GM18507 (cell line): ENCODE measurements at regions not wholly inside any gene's neighbourhood (a gene's known extent, or its start where the extent isn't known, plus 50 kb on each side); places are given as distances from the start of the nearest gene placed in this dataset.
"Not testable (repeated sequence)": the region's sequence is repeated elsewhere in the genome, so short reads cannot be mapped to it uniquely, and the experiment has no call there.

Source experiments
- DNase-seq: peaks from one replicate; pipeline ENCODE4 v3.0.0; 2011; ENCODE audit warnings: low read depth; ENCODE audit not compliant: insufficient read length; ENCODE audit errors: extremely low spot score
- FAIRE-seq: peaks from 2 replicates; lab custom pipeline; 2011; peaks lifted over from hg19 to GRCh38; lab: Jason Lieb, UNC

DNA sequence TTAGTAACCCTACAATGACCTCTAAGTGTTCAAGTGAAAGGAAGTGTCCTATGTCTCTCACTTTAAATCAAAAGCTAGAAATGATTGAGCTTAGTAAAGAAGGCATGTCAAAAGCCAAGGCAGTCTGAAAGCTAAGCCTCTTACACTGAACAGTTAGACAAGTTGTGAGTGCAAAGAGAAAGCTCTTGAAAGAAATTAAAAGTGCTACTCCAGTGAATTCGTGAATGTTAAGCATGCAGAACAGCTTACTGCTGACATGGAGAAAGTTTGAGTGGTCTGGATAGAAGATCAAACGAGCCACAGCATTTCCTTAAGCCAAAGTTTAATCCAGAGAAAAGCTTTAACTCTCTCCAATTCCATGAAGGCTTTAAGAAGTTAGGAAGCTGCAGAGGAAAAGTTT, 373.7 kb downstream of the NR4A2 start:
- DNase-seq (no peak), FAIRE-seq (no peak)

DNA sequence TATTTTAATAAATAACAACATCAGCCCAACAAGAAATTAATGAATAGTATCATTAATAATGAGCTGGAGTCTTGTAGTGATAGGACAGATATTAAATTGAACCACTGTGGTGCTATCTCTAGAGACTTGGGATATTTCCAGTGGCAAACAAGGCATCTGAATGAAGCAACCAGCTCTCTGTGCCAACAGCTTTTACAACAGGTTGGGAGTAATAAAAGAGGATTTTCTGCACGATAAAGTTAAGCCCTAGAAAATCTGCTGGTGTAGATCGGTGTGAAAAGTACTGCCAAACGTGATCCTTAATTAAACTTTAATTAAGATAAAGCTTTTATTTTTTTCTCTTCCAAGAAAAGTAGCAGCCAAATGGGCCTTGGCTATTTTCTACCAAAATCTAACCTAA, 385.5 kb downstream of the NR4A2 start:
- FAIRE-seq (no peak), DNase-seq (no peak)

- no peak for FAIRE-seq
- DNase-seq: no peak
These were observed 388.3 kb downstream of the NR4A2 start for GRCh38 chr2:155944218-155944617.

DNA sequence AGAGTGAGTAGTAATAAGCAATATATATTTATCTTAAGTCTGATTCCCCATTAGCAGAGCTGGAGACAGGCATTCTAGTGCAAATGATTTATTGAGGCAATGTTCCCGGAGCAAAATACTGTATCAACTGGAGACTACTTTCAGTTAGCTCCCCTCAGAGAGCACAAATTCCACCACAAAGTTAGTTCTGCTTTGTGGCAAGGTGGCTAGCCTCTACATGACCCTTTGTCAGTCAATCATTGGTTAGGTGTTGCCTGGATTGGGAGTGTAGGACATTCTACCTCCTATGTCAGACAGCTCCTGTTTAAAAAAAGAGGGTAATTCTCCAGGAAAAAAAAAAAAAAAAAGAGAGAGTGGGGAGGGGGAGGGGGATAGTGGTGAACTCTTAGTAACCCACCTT, 402.2 kb downstream of the NR4A2 start:
- FAIRE-seq (no peak), DNase-seq (no peak)

DNA sequence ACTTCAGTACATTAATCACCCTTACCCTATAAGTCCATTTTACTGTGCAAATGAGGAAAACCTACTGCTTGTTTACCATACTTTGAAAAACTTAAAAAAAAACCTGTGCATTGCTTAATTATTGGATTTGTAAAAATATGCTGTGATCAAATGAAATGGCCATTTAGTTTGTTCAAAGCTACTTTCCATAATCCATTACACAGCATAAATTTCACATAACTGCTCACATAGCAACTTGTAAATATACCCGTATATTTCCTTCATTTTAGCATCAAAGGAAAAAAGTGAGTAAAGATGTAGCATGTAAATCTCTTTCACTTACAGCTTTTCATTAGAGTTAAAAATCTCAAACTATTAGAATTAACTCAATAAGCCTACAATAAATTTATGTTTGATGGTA, 415.1 kb downstream of the NR4A2 start:
- DNase-seq (no peak), FAIRE-seq (no peak)

DNA sequence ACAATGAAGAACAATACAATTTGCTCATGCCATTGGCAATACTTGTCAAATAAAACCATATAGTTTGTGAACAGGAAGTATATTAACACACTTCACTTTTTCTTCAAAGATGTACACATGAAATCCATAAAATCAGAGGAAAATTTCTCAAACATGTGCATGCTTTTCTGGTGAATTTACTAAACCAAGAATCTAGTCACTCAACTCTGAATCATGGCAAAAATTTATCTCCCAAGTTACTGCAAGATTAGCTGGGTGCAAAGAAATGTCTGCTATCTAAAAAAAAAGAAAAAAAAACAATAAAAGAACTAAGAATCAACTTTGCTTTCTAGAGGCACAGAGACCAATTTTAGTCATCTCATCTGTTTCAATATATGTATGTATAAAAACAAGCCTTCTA, 419.2 kb downstream of the NR4A2 start:
- no peak for DNase-seq
- no peak for FAIRE-seq

DNA sequence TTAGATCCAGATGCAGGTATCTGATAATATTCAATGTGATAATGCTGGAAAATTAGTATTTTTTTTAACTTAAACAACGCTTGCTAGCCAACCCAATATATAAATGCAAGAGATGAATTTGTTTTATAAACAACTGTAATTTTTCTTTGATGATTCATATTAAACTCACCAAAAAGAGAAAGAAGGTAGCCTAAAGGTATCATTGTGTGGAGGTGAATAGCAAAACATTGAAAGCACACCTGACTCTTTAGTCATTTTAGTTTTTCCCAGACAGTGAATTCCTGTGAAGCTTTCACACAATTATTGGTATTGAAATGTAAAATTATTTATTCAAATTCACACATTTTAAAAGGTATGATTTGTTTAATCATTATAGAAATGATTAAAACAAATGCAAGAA, 424.0 kb downstream of the NR4A2 start:
- FAIRE-seq (no peak), DNase-seq (no peak)

GRCh38 chr2:155907211-155907610, 425.3 kb downstream of the NR4A2 start:
- DNase-seq: no peak
- no peak for FAIRE-seq

GRCh38 chr2:155905657-155906056, 426.9 kb downstream of the NR4A2 start:
- no peak for FAIRE-seq

GRCh38 chr2:155904720-155905119, 427.8 kb downstream of the NR4A2 start:
- DNase-seq (no peak), FAIRE-seq (no peak)

More at GRCh38 chr2:155905657-155906056, 426.9 kb downstream of the NR4A2 start:
- no peak for DNase-seq

DNA sequence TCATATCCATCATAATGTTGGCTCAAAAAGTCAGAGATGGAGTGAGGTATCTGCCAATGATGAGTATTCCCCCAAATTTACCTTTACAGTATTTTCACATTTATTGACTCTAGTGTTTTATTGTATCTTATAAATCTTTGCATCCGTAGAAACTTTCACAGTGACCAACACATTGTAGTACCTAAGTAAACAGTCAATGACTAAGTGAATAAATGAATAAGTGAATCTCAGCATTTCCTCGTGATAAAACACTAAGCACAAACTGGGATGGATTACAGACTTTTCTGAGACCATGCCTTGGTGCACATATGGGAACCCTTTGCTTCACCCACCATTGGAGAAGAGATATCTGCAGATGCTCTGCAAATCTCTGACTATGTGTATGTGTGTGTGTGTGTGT, 429.9 kb downstream of the NR4A2 start:
- DNase-seq: no peak
- FAIRE-seq: no peak

- FAIRE-seq (no peak), DNase-seq (no peak)
These were observed 437.5 kb downstream of the NR4A2 start for GRCh38 chr2:155895016-155895415.

GRCh38 chr2:155880382-155880781, 452.1 kb downstream of the NR4A2 start:
- FAIRE-seq, DNase-seq: not testable (repeated sequence)

- not testable (repeated sequence) for FAIRE-seq, DNase-seq
These were observed 452.6 kb downstream of the NR4A2 start for GRCh38 chr2:155879900-155880299.

DNA sequence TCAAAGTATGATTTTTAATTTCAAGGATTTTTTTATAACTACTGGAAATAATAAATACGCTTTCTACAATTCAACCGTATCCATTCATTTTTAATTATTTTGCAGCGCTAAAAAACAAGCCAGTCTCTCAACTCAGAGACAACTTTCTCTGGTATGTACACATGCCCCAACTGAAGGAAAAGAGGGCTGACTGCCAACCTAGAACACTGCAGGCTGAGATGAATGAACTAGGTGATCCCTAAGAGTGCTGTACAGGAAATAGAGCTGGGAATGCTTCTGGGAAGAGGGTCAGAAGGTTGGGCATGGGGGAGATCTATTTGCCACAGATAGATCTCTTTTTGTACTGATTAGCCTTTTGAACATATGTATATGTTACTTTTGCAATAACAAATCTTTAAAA, 460.1 kb downstream of the NR4A2 start:
- no peak for FAIRE-seq

GRCh38 chr2:155871940-155872339, 460.6 kb downstream of the NR4A2 start:
- FAIRE-seq (no peak), DNase-seq (no peak)

More for the DNA sequence above, 460.1 kb downstream of the NR4A2 start:
- DNase-seq: no peak

- FAIRE-seq: no peak
- DNase-seq: no peak
These were observed 465.0 kb downstream of the NR4A2 start for GRCh38 chr2:155867564-155867963.

DNA sequence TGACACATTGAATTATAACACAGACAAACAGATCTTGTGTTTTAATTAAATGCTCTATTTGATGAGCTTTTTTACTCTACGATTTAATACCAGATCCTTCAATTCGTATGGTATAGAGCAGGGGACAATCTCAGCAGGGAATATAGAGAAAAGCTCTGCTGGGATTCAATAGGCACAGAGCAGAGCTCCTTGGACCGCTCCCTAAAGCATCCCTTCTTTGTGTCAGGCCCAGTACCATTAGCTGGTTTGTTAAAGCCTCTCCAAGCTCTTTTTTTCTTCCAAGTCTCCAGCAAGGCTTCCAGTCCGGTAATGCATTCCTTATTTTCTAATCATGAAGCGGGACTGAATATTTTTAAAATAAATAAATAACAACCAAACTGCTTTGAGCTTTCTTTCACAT, 466.0 kb downstream of the NR4A2 start:
- FAIRE-seq (no peak), DNase-seq (no peak)

- DNase-seq (no peak), FAIRE-seq (no peak)
These were observed 480.4 kb downstream of the NR4A2 start for GRCh38 chr2:155852156-155852555.

DNA sequence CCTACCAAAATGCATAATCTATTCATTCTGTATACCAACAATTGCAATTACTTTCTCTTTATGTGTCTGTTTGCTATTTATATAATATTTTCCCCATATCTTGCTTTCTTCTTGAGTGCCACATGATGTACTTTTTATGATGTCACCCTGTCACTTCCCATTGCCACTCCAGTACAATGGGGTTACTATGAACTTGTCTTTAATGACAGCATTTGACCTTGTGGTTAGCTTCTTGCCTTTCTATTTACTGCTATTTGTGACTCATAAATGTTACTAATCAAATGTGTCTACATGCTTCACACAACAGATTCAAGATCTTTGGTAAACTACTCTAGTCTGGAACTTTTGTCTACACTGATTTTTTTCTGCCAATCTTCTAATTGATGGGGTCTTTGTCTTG, 486.3 kb downstream of the NR4A2 start:
- DNase-seq: no peak
- no peak for FAIRE-seq

- FAIRE-seq (no peak), DNase-seq (no peak)
These were observed 488.1 kb downstream of the NR4A2 start for GRCh38 chr2:155844461-155844860.

GRCh38 chr2:155842103-155842502, 490.4 kb downstream of the NR4A2 start:
- no peak for DNase-seq

More at GRCh38 chr2:155842103-155842502, 490.4 kb downstream of the NR4A2 start:
- FAIRE-seq: no peak
